Astrocyte (in vitro differentiated cells and primary cell): ENCODE measurements at regions not wholly inside any gene's neighbourhood (a gene's known extent, or its start where the extent isn't known, plus 50 kb on each side); places are given as distances from the start of the nearest gene placed in this dataset.

ENCODE experiments used
- EZH2 ChIP-seq: IDR thresholded peaks from 2 replicates; pipeline ENCODE4 v1.6.1; 2012; ENCODE audit warnings: mild to moderate bottlenecking, low read length, inconsistent platforms; ENCODE audit not compliant: insufficient read depth
- TF ChIP-seq, protein P1 (sequence below): IDR thresholded peaks from 2 replicates; pipeline ENCODE4 v1.5.1; 2011; ENCODE audit warnings: low read depth, mild to moderate bottlenecking, inconsistent platforms, low read length, moderate library complexity; ENCODE audit not compliant: insufficient read depth

DNA sequence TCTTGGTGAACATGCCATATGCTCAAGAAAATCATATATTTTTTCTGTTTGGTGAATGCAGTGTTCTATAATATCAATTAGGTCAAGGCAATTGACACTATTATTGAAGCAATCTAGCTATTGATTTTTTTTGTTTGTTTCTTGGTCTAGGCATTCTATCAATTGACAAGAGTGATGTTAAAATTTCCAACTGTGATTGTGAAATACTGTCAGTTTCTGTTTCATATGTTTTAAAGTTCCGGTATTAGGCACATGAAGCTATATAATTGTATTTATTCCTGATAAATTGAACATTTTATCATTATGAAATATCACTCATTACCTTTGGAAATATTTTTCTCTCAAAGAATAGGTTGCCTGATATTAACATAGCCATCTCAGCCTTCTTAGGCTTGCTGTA is 653.4 kb downstream of the HDGFL1 start:
- TF ChIP-seq, protein P1, sequence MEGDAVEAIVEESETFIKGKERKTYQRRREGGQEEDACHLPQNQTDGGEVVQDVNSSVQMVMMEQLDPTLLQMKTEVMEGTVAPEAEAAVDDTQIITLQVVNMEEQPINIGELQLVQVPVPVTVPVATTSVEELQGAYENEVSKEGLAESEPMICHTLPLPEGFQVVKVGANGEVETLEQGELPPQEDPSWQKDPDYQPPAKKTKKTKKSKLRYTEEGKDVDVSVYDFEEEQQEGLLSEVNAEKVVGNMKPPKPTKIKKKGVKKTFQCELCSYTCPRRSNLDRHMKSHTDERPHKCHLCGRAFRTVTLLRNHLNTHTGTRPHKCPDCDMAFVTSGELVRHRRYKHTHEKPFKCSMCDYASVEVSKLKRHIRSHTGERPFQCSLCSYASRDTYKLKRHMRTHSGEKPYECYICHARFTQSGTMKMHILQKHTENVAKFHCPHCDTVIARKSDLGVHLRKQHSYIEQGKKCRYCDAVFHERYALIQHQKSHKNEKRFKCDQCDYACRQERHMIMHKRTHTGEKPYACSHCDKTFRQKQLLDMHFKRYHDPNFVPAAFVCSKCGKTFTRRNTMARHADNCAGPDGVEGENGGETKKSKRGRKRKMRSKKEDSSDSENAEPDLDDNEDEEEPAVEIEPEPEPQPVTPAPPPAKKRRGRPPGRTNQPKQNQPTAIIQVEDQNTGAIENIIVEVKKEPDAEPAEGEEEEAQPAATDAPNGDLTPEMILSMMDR, result no peak
- no peak for TF ChIP-seq EZH2
